Mesothelial cell of epicardium (in vitro differentiated cells): ENCODE measurements at regions not wholly inside any gene's neighbourhood (a gene's known extent, or its start where the extent isn't known, plus 50 kb on each side); places are given as distances from the start of the nearest gene placed in this dataset.
"Not testable (repeated sequence)": the region's sequence is repeated elsewhere in the genome, so short reads cannot be mapped to it uniquely, and the experiment has no call there.

Source experiments
- DNase-seq, 2 experiments: peaks; one replicate each; pipeline ENCODE4 v3.0.0; 2021; ENCODE audit warnings: low spot score in 2 of 2; ENCODE audit not compliant: unreplicated experiment in 2 of 2
- H3K27ac Mint-ChIP-seq: 2 replicates; pipeline ENCODE4 v1.8.0; 2021; ENCODE audit warnings: mixed read lengths
- H3K27me3 Mint-ChIP-seq: 2 replicates; pipeline ENCODE4 v1.8.0; 2021; ENCODE audit warnings: low read depth, mixed read lengths
- H3K36me3 Mint-ChIP-seq: 2 replicates; pipeline ENCODE4 v1.8.0; 2021; ENCODE audit warnings: mixed read lengths
- H3K4me1 Mint-ChIP-seq: 2 replicates; pipeline ENCODE4 v1.8.0; 2021; ENCODE audit warnings: mixed read lengths
- H3K4me3 Mint-ChIP-seq: 2 replicates; pipeline ENCODE4 v1.8.0; 2021; ENCODE audit warnings: mild to moderate bottlenecking, moderate library complexity, mixed read lengths
- H3K9me3 Mint-ChIP-seq: 2 replicates; pipeline ENCODE4 v1.8.0; 2021; ENCODE audit warnings: mixed read lengths
- CTCF ChIP-seq: fragments of 200-600 bp; sonication (generic); IDR thresholded peaks from one replicate; pipeline ENCODE4 v1.5.0; 2021; ENCODE audit warnings: antibody characterized with exemption; ENCODE audit not compliant: unreplicated experiment

- no peak for DNase-seq
- H3K4me3 Mint-ChIP-seq: no peak overlapping the region
- no peaks in the 10 kb centered on the region for H3K27me3 Mint-ChIP-seq
- H3K4me1 Mint-ChIP-seq: peaks cover 26% of the 10 kb centered on the region
- TF ChIP-seq CTCF: no peak
- no peak overlapping the region for H3K27ac Mint-ChIP-seq
- no peaks in the 10 kb centered on the region for H3K9me3 Mint-ChIP-seq
- H3K36me3 Mint-ChIP-seq: no peaks in the 10 kb centered on the region
Observed at GRCh38 chr2:8144785-8145184, 537.1 kb upstream of the ID2 start.

GRCh38 chr2:8145375-8145774 is 536.5 kb upstream of the ID2 start:
- H3K27me3 Mint-ChIP-seq, H3K9me3 Mint-ChIP-seq, H3K36me3 Mint-ChIP-seq, DNase-seq, H3K4me3 Mint-ChIP-seq, H3K27ac Mint-ChIP-seq: not testable (repeated sequence)
- H3K4me1 Mint-ChIP-seq: peaks cover 32% of the 10 kb centered on the region

GRCh38 chr2:8146132-8147005 is 535.5 kb upstream of the ID2 start:
- no peak for DNase-seq
- H3K4me1 Mint-ChIP-seq: peaks cover 31% of the 10 kb centered on the region
- H3K9me3 Mint-ChIP-seq: peaks cover 5% of the 10 kb centered on the region
- no peak overlapping the region for H3K4me3 Mint-ChIP-seq
- H3K36me3 Mint-ChIP-seq: no peaks in the 10 kb centered on the region
- no peaks in the 10 kb centered on the region for H3K27me3 Mint-ChIP-seq
- H3K27ac Mint-ChIP-seq: peak overlapping the region; percentile 40
- TF ChIP-seq CTCF: no peak

GRCh38 chr2:8148260-8149006 is 533.4 kb upstream of the ID2 start:
- TF ChIP-seq CTCF: no peak
- H3K27me3 Mint-ChIP-seq: no peaks in the 10 kb centered on the region

GRCh38 chr2:8149007-8149405 is 532.9 kb upstream of the ID2 start:
- Mint-ChIP-seq H3K27ac (peak overlapping the region; percentile 62), H3K36me3 (no peaks in the 10 kb centered on the region), H3K4me1 (peaks cover 25% of the 10 kb centered on the region), H3K4me3 (no peak overlapping the region), H3K9me3 (peaks cover 5% of the 10 kb centered on the region), H3K27me3 (no peaks in the 10 kb centered on the region)
- TF ChIP-seq CTCF: no peak
- DNase-seq: no peak

More at GRCh38 chr2:8148260-8149006, 533.4 kb upstream of the ID2 start:
- H3K36me3 Mint-ChIP-seq: no peaks in the 10 kb centered on the region
- no peak for DNase-seq
- no peak overlapping the region for H3K4me3 Mint-ChIP-seq
- peaks cover 5% of the 10 kb centered on the region for H3K9me3 Mint-ChIP-seq
- H3K4me1 Mint-ChIP-seq: peaks cover 25% of the 10 kb centered on the region
- H3K27ac Mint-ChIP-seq: no peak overlapping the region

- DNase-seq: peak in 1 of 2 experiments; percentile 61
- H3K4me1 Mint-ChIP-seq: peaks cover 22% of the 10 kb centered on the region
- no peak for TF ChIP-seq CTCF
- no peak overlapping the region for H3K4me3 Mint-ChIP-seq
- H3K27ac Mint-ChIP-seq: peak overlapping the region; percentile 92
- H3K9me3 Mint-ChIP-seq: peaks cover 5% of the 10 kb centered on the region
- no peaks in the 10 kb centered on the region for H3K27me3 Mint-ChIP-seq
- H3K36me3 Mint-ChIP-seq: no peaks in the 10 kb centered on the region
Observed at GRCh38 chr2:8149985-8150539, 531.8 kb upstream of the ID2 start.
